ENCODE measurements at regions not wholly inside any gene's neighbourhood (a gene's known extent, or its start where the extent isn't known, plus 50 kb on each side); places are given as distances from the start of the nearest gene placed in this dataset.

GRCh38 chr6:134866563-134866962 is 83.3 kb downstream of the ALDH8A1 start:
- no peak for DNase-seq (ENCODE audit: extremely low read depth in 1 of 2, low read depth in 1 of 2)

GRCh38 chr6:134864558-134864957 is 85.3 kb downstream of the ALDH8A1 start:
- DNase-seq (ENCODE audit: extremely low read depth in 1 of 2, low read depth in 1 of 2) = no peak

DNA sequence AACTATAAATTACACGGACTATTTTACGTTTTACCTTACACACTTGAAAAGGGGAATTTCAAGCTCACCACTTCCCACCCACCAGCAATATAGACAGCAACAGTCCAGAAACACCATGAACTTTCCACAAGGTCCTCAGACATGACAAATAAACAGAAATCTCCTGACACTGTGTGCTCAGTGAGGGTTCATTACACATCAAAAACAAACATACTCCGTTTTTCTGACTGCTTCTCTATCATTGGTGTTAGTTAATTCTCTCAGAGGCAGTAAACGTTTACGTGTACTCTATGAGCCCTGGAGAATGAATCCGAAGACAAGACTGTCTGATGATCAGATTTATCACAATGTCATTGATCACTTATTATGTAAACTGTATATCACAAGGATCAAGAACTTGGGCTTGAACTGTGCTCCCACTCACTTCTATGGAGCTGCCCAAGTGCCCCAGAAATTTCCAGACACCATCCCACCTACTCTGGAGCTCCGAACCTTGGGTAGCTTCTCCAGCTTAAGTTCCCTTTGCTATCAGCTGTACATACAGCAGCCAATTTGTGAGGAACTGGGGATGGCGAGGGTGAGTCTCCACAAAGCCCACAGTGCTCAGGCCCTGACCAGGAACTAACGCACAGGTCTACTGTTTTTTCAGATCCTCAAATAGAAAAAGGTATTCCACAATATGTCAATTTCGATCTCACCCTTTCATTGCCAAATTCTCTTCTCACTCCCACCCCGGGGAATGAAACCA is 86.0 kb downstream of the ALDH8A1 start:
- DNase-seq (ENCODE audit: extremely low read depth in 1 of 2, low read depth in 1 of 2) = no peak

DNA sequence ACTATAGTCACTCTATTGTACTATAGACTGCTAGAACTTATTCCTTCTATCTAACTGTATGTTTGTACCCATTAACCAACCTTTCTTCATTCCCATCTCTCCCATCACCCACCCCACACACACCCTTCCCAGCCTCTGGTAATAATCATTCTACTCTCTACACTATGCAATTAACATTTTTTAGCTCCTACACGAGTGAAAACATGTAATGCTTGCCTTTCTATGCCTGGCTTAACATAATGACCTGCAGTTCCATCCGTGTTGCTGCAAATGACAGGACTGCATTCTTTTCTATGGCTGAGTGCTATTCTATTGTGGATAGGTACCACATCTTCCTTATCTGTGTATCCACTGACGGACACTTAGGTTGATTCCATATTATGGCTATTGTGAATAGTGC is 95.5 kb downstream of the ALDH8A1 start:
- no peak for DNase-seq (ENCODE audit: extremely low read depth in 1 of 2, low read depth in 1 of 2)

DNA sequence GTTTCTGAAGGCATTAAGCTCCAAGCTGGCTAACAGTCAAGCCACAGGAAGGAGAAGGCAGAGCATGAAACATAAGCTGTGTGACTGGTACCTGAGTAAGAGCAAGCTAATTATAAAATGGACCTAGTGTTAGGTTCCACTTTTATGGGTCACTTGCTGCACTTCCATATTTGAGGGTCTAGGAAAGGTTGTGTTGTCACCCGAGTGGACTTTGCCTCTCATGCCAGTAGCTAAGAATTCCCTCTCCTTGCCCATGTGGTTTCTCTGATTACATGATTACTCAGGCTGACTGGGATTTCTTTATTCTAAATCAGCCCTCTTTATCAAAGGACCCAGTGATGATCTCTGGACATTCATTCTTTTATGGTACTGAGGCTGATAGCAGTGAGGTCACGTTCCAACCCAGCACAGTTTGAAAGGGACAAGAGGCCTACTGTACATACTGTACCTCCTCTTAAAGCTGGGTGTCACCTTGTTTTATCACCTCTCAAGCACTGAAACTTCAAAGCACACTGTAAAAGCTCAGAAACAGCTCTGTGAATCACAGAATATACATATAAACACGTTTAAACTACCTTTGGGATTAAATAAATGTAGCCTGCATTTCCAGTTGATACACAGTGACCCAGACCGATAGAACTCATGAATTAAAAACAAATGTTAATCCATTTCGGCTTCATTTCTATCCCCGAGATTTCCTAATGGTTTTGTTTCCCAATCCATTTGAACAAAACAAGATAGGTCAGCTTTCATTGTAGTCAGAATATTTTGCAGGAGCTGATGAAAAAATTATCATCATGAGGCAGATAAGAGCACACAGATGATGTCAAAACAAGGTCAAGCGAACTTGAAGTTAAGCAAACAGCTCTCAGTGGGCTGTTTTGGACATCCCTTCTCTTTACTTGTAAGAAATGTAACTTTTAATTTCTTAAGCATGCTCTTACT is 96.5 kb downstream of the ALDH8A1 start:
- DNase-seq (ENCODE audit: extremely low read depth in 1 of 2, low read depth in 1 of 2) = no peak

GRCh38 chr6:134851548-134851947 is 98.4 kb downstream of the ALDH8A1 start:
- DNase-seq (ENCODE audit: extremely low read depth in 1 of 2, low read depth in 1 of 2) = no peak

DNA sequence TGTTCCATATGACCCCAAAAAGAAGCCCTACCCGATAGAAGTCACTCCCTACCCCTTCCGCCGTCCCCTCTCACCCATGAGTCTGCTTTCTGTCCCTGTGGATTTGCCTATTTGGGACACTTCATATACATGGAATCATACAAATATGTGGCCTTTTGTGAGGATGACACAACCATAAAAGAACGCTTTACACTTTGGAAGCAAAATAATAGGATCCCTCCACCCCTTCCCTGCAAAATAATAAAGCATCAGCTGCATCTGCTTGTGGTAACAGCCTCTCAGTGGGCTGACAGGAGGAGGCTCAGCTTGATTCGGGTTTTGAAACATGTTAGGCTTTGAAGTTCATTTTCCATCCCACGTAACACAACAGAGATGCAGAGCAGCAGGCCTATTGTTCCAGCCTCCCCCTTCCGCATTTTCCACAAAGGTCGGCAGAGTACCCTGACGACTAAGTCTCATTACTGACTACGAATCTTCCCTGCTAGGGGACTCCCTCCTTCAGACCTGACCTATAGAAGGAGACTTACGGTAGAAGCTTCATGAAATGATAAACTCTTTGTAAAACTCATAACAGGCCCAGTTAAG is 99.1 kb downstream of the ALDH8A1 start:
- DNase-seq (ENCODE audit: extremely low read depth in 1 of 2, low read depth in 1 of 2) = no peak

- DNase-seq (ENCODE audit: extremely low read depth in 1 of 2, low read depth in 1 of 2) = no peak
These were observed 99.9 kb downstream of the ALDH8A1 start for GRCh38 chr6:134849920-134850447.

GRCh38 chr6:134848076-134848475 is 101.8 kb downstream of the ALDH8A1 start:
- DNase-seq (ENCODE audit: extremely low read depth in 1 of 2, low read depth in 1 of 2) = no peak

DNA sequence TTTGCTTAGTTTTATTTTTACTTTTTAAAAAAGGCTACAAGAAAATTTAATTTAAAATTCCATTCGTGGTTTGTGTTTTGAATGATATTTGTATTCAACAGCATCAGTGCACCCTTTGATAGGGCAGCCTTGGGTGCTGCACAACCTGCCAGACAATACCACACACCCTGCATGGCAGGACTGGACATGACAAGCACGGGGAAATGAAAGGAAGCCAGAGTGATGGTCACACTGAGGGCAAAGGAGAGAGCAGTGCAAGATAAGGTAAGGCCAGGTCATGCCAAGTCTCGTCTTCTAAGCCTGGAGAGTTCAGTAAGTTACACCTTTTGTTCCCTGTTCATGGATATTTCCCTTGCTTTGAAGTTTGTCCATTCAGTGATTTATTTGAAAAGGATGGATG is 103.0 kb downstream of the ALDH8A1 start:
- DNase-seq (ENCODE audit: extremely low read depth in 1 of 2, low read depth in 1 of 2) = no peak

GRCh38 chr6:134846031-134846430 is 103.9 kb downstream of the ALDH8A1 start:
- no peak for DNase-seq (ENCODE audit: extremely low read depth in 1 of 2, low read depth in 1 of 2)

GRCh38 chr6:134844120-134844519 is 105.8 kb downstream of the ALDH8A1 start:
- no peak for DNase-seq (ENCODE audit: extremely low read depth in 1 of 2, low read depth in 1 of 2)

- no peak for DNase-seq (ENCODE audit: extremely low read depth in 1 of 2, low read depth in 1 of 2)
These were observed 109.6 kb downstream of the ALDH8A1 start for GRCh38 chr6:134840086-134840867.

DNA sequence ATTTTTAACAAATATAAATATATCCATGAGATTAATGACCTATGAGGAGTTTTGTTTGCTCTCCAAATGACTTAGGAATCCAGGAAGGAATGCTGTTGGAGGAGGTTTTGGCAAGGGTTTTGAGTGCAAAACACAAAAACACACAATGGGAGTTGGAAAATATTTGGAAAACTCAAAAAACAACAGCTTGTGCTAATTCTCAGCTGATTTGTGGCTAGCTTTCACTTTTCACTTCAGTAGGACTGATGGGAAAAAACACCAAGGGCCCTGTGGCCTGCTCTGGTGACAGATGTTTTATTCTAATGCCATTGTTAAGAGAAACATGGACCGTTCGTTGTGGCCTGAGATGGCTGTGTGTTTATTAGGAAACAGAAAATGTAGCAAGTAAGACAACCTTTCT is 113.9 kb downstream of the ALDH8A1 start:
- DNase-seq (ENCODE audit: extremely low read depth in 1 of 2, low read depth in 1 of 2) = no peak

DNA sequence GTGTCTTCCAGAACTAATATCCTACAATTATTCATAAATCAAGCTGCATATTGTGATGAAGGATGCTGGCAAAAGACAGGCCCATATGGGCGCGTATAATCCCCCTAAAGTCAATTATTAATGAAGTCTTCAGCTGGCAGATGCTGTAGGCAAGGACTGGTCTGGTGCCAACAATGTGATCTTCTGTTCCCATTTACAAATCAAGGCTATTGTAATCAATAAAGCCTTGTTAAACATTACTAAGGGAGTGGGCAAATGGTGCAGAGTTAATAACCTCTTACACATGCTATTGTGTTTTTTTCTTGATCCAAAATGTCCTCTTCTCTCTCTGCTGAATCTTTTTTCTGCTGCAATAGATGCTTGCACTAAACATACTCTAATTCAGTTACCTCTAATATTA is 119.0 kb downstream of the ALDH8A1 start:
- no peak for DNase-seq (ENCODE audit: extremely low read depth in 1 of 2, low read depth in 1 of 2)

GRCh38 chr6:134830194-134830593 is 119.7 kb downstream of the ALDH8A1 start:
- DNase-seq (ENCODE audit: extremely low read depth in 1 of 2, low read depth in 1 of 2) = no peak

GRCh38 chr6:134828641-134829040 is 121.3 kb downstream of the ALDH8A1 start:
- DNase-seq (ENCODE audit: extremely low read depth in 1 of 2, low read depth in 1 of 2) = no peak

- no peak for DNase-seq (ENCODE audit: extremely low read depth in 1 of 2, low read depth in 1 of 2)
These were observed 122.8 kb downstream of the ALDH8A1 start for GRCh38 chr6:134826889-134827737.

DNA sequence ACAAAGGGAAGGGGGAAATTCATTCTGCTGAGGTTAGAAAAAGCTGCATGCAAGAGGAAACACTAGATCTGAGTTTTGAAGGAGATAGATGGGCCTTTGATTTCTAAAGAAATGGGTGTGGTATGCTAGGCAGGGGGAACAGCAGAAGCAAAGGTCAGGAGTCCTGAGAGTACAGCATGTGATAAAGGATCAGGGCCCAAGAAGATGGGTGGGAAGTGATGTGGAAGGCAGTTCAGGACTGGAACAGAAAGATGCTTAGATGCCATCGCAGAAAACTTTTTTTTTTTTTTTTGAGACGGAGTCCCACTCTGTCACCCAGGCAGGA is 126.2 kb downstream of the ALDH8A1 start:
- no peak for DNase-seq (ENCODE audit: extremely low read depth in 1 of 2, low read depth in 1 of 2)
